ENCODE measurements at regions not wholly inside any gene's neighbourhood (a gene's known extent, or its start where the extent isn't known, plus 50 kb on each side); places are given as distances from the start of the nearest gene placed in this dataset.

- TF ChIP-seq ESRRA (CRISPR knock-in tag; IDR thresholded peaks at IDR 0.05; ENCODE audit: borderline replicate concordance): no peak
- TF ChIP-seq FOXK1 (CRISPR knock-in tag; IDR thresholded peaks at IDR 0.05): no peak
- no peak for TF ChIP-seq USF2 (CRISPR knock-in tag; IDR thresholded peaks at IDR 0.05)
- TF ChIP-seq ZBTB21 (CRISPR knock-in tag; IDR thresholded peaks at IDR 0.05; ENCODE audit: borderline replicate concordance): no peak
These were observed 772.8 kb upstream of the RAG2 start (continued) for GRCh38 chr11:37370817-37371216.

- Mint-ChIP-seq H3K27me3 (ENCODE audit: low read depth) (peaks cover 3% of the 10 kb centered on the region), H3K27ac (no peak overlapping the region), H3K4me3 (no peak overlapping the region), H3K36me3 (peaks cover 69% of the 10 kb centered on the region), H3K9me3 (peaks cover 87% of the 10 kb centered on the region), H3K4me1 (no peaks in the 10 kb centered on the region)
- DNase-seq (ENCODE audit: low spot score) (no peak), ATAC-seq (no peak)
- TF ChIP-seq USF2 (CRISPR knock-in tag; IDR thresholded peaks at IDR 0.05): no peak
- no peak for TF ChIP-seq JAZF1 (CRISPR knock-in tag; IDR thresholded peaks at IDR 0.05)
- no peak for TF ChIP-seq RORB (CRISPR knock-in tag; IDR thresholded peaks at IDR 0.05)
- no peak for TF ChIP-seq CBFB (CRISPR knock-in tag; IDR thresholded peaks at IDR 0.05; ENCODE audit: low read depth)
- TF ChIP-seq ZSCAN18 (CRISPR knock-in tag; IDR thresholded peaks at IDR 0.05): no peak
- no peak for TF ChIP-seq HMGA2 (CRISPR knock-in tag; IDR thresholded peaks at IDR 0.05)
- no peak for TF ChIP-seq NR2C2 (CRISPR knock-in tag; IDR thresholded peaks at IDR 0.05)
- TF ChIP-seq FOXP1 (CRISPR knock-in tag; IDR thresholded peaks at IDR 0.05; ENCODE audit: borderline replicate concordance): no peak
- TF ChIP-seq NFE2L1 (CRISPR knock-in tag; IDR thresholded peaks at IDR 0.05): no peak
- no peak for TF ChIP-seq ATF2 (CRISPR knock-in tag; IDR thresholded peaks at IDR 0.05; ENCODE audit: borderline replicate concordance, low read depth)
- TF ChIP-seq MAX (CRISPR knock-in tag; IDR thresholded peaks at IDR 0.05): no peak
- CTCF ChIA-PET: no interaction called here
- POLR2A ChIA-PET: no interaction called here
These were observed 766.3 kb upstream of the RAG2 start for GRCh38 chr11:37364246-37364839.

GRCh38 chr11:37353192-37353591 lies 755.2 kb upstream of the RAG2 start:
- H3K4me3 Mint-ChIP-seq: no peak overlapping the region
- peaks cover 63% of the 10 kb centered on the region for H3K9me3 Mint-ChIP-seq
- ATAC-seq (no peak), DNase-seq (ENCODE audit: low spot score) (no peak)
- H3K27me3 Mint-ChIP-seq (ENCODE audit: low read depth): peaks cover 9% of the 10 kb centered on the region
- POLR2A ChIA-PET: no interaction called here
- H3K27ac Mint-ChIP-seq: no peak overlapping the region
- H3K36me3 Mint-ChIP-seq: peaks cover 56% of the 10 kb centered on the region
- CTCF ChIA-PET: no interaction called here
- no peaks in the 10 kb centered on the region for H3K4me1 Mint-ChIP-seq
- no peak for TF ChIP-seq TCF7 (CRISPR knock-in tag; IDR thresholded peaks at IDR 0.05; ENCODE audit: low read depth)
- no peak for TF ChIP-seq ZNF425 (CRISPR knock-in tag; conservative IDR thresholded peaks at IDR 0.05)
- no peak for TF ChIP-seq SMAD4 (CRISPR knock-in tag; IDR thresholded peaks at IDR 0.05)
- TF ChIP-seq FOXP4 (CRISPR knock-in tag; IDR thresholded peaks at IDR 0.05): no peak
- TF ChIP-seq NR2C2 (CRISPR knock-in tag; IDR thresholded peaks at IDR 0.05): no peak
- no peak for TF ChIP-seq HMGA2 (CRISPR knock-in tag; IDR thresholded peaks at IDR 0.05)
- no peak for TF ChIP-seq ETV6 (CRISPR knock-in tag; IDR thresholded peaks at IDR 0.05)

All from WTC11 (cell line).